ENCODE measurements at regions not wholly inside any gene's neighbourhood (a gene's known extent, or its start where the extent isn't known, plus 50 kb on each side); places are given as distances from the start of the nearest gene placed in this dataset.

DNA sequence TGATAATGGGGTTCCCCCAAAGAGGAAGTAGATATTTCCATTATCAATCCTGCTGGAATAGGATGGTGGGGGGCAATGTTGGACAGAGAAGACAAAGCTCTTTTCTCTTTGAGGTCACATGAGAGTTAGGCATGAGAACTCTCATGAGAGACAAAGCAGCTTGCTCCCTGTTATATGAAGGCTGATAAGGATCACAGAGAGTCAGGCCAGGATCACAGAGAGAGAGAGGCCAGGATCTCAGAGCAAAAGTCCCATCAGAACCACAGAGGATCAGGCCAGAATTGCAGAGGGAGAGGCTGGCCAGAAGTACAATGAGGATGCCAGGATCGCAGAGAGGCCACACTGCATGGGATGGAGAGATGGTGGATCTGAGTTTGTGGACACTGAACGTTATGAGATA, 457.1 kb downstream of the LPIN1 start:
- no peak for DNase-seq (ENCODE audit: low read depth)

DNA sequence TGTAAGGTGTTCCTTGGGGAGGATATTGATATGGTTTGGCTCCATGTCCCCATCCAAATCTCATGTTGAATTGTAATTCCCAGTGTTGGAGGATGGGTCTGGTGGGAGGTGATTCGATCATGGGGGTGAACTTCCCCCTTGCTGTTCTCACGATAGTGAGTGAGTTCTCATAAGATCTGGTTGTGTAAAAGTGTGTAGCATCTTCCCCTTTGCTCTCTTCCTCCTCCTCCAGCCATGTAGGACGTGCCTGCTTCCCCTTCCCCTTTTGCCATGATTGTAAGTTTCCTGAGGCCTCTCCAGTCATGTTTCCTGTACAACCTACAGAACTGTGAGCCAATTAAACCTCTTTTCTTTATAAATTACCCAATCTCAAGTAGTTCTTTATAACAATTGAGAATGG, 458.7 kb downstream of the LPIN1 start:
- DNase-seq (ENCODE audit: low read depth), result no peak

DNA sequence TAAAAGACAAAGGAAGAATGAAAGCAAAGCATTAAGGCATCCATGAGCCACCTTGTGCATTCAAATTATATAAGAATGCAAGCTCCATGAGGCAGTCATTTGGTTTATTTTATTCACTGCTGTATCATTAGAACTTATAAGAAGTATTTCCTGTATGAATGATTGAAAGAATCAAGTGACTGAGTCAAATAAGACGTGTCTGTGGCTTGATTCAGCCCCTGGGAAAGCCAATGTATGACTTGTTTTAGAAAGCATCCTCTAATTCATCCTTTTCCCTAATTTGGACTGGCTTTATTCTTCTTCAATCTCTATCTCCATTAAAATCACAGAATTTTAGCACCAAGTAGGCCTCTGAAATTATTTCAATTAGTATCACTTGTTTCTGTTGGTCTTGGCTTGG, 461.1 kb downstream of the LPIN1 start:
- DNase-seq (ENCODE audit: low read depth), result no peak

DNA sequence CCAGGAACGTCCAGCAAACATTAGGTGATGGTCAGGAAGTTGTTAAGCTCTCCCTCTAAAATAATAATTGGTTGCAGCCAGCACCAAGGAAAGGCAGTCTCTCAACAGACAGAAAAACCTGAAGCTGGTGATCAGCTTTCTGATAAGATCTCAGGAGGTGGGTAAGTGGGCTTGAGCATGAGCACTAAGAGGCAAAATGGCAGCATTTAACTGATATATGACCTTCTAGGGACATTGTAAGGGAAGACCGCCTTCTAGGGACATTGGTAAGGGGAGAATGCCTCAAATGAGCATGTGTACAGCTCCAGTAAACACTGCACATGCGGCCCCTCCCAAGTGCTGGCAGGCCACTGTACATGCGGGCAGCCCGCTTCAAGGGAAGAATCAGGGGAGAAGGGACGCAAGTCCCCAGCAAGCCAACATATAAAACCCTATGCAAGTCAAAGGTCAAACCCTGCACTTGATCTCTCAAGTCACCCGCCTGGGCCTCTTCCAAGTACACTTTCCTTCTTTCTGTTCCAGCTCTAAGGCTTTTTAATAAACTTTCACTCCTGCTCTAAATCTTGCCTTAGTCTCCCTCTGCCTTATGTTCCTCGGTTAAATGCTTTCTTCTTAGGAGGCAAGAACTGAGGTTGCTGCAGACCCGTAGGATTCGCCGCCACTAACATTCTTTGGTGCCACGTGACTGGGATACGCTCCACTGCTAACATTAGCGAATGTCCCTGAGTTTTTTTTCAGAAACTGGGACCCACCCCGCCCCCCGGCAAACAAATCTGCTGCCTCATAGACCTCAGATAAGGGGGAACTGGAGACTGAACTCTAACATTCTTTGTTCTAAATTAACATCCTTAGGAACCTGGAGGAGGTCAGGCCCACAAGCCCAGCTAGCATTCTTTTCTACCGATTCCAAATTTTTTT, 463.8 kb downstream of the LPIN1 start:
- no peak for DNase-seq (ENCODE audit: low read depth)

DNA sequence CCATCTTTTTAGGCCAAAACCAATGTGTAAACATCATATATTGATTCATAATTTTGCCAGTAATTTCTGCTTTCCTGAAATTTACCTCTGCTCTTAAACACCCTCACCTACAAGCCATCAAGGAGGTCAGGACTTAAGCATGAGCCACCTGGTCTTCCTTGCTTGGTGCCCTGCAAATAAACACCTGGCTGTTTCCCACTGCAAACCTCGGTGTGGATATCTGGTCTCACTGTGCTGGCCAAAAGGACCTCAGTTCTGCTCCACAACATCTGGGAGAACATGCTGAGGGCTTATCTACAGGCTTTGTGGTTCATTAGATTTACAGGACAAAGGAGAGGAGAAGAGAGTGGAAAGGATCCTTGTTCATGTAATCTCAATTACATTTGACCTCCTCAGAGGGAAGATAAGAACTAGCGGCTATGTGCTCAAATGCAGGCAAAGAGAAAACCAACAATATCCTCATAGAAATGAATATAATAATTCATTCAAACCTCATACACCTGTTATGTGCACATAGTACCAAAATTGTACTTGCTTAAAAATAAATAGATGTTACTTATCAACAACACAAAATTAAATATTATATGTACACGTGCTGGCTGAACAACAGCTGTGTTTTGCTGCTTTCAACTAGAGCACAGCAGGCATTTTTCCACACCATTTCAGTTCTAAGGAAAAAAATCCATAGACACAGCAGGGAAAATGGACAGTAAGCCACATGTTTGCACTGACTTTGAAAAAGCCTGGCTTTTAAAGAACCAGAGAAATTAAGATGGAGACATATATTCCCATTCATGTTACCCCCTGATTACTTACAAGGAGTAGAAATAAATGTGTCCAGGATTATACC, 465.1 kb downstream of the LPIN1 start:
- no peak for DNase-seq (ENCODE audit: low read depth)

DNA sequence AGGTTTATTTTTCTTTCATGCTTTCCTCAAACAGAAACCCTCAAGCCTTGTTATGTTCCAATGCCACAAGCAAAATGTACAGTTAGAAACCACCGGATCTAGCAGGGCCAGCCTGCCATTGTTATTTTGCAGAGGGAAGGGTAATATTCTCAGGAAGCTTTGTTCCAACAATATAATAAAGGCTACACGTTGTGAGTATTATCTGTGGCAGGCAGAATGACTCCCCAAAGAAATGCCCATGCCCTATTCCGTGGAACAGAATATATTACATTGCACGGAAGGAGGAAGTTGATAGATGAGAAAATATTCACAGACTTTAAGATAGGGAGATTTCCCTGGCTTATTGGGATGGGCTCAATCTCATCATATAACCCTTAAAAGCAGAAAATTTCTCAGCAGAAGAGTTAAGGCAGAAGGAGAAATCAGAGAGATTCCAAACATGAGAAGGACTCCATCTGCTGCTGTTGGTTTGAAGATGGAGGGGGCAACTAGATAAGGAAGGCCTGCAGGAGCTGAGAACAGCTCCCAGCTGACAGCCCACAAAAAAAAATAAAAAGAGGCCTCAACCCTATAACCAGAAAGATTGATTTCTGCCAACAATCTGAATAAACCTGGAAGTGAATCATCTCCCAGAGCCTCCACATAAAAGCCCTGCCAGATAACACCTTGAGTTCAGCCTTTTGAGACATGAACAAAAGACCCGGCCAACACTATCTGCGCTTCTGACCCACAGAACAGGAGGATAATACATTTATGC, 466.6 kb downstream of the LPIN1 start:
- DNase-seq (ENCODE audit: low read depth), result no peak

DNA sequence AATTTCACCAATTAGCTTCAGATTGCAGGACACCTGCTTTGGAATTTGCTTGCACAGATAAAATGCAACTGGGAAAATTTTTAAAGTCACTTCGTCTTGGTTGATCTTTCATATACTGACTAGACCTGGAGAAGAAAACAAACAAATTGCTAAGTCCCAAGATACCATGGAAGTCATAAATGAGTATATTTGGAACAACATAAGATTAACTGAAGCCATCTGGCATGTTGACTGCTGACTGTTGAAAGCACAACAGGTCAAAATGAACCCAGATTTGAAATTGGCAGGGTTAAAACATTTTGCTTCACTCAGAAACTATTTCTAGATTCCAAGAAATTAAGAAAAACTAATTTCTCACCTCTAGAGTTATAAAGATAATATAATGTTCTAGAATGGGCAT, 470.7 kb downstream of the LPIN1 start:
- no peak for DNase-seq (ENCODE audit: low read depth)

DNA sequence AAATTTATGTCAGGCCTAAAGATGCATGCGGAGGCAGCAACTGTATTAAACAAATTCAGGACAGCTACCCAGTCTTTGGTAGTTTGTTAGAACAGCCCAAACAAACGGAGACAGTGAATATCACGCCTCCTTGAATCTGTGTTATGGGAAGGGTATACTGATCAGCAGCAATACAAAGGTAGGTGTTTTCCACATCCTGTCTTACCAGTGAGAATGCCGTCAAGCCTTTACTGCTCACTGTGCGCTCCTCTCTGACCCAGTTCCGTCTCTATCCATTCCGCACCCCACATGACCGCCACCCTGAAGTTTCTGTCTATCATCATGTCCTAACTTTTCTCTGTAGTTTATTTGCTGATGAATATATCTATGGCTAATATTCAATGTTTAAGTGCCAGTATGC, 473.3 kb downstream of the LPIN1 start:
- no peak for DNase-seq (ENCODE audit: low read depth)

DNA sequence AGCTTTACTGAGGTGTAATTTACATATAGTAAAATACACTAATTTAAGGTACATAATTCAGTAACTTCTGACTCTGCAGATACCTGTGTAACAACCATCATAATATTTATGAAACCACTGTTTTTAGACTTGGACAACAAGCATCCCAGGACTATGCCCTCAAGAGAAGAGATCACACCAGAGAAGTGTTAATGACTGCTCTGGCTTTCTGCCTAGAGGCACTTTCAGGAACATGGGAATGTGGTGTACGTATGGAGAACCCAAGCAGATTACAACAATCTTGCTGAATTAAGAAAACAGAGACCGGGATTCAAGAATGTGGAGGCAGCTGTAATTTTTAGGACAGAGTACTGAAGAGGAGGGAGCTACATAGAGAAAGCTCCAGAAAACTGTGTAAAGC, 475.2 kb downstream of the LPIN1 start:
- no peak for DNase-seq (ENCODE audit: low read depth)

DNA sequence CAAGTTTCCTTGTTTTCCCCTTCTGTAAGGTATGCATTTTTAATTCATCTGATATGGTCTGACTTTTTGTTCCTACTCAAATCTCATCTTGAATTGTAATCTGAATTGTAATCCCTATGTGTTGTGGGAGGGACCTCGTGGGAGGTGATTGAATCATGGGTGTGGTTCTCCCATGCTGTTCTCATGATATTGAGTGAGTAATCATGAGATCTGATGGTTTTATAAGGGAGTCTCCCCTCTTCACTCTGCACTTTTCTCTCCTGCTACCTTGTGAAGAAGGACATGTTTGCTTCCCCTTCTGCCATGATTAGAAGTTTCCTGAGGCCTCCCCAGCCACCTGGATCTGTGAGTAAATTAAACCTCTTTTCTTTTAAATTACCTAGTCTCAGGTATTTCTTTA, 476.1 kb downstream of the LPIN1 start:
- no peak for DNase-seq (ENCODE audit: low read depth)

DNA sequence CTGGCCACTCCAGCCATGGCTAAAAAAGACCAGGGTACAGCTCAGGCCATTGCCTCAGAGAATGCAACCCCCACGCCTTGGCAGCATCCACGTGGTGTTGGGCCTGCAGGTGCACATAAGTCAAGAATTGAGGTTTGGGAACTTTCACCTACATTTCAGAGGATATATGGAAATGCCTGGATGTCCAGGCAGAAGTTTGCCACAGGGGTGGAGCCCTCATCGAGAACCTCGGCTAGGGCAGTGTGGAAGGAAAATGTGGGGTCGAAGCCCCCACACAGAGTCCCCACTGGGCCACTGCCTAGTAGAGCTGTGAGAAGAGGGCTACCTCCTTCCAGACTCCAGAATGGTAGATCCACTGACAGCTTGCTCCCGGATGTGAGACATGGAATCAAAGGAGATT, 477.3 kb downstream of the LPIN1 start:
- DNase-seq (ENCODE audit: low read depth), result no peak

DNA sequence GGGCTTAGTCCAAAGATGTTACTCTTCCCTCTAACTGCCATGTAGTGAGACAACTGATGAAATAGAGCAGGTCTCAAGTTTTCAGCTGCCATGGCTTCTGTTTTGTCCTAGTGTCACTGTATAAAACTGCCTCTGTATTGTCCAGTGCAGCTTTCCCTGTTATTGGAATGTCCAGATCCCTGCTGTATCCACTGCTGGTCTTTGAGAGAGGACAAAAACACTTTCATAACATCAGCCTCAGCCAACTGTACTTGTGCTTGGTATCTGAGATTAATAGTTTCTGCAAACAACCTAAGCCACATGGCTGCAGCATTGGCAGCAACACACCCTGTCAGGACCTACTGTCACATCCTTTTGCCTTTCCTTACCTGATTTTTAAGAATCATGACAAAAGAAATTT, 480.2 kb downstream of the LPIN1 start:
- DNase-seq (ENCODE audit: low read depth), result no peak

DNA sequence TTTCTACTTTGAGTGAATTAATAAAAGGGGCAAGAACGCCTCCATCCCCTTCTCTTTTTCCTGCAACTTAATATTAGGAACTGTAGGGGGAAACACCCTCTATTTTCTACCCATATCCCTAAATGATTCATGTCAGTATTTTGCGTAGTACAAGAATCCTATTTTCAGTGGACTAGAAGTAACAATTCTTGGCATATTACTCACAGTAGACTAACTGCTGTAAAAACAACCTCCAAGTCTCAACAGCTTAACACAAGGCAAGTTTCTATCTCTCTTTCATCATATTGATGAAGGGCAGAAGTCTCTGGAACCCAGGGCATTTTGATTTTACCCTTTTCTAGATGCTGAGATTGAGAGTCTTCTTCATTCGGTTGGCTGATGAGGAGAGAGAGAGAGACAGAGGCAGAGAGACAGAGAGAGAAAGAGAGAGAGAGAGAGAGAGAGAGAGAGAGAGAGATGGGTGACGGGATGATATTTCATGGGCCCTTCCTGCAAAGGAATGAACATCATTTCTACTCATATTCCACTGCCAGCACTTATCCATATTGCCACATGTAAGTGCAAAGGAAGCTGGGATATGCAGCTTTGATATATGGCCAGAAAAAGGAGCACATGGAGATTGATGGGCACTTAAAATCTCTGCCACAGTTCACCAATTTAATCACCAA, 481.6 kb downstream of the LPIN1 start:
- DNase-seq (ENCODE audit: low read depth), result peak; percentile 67

DNA sequence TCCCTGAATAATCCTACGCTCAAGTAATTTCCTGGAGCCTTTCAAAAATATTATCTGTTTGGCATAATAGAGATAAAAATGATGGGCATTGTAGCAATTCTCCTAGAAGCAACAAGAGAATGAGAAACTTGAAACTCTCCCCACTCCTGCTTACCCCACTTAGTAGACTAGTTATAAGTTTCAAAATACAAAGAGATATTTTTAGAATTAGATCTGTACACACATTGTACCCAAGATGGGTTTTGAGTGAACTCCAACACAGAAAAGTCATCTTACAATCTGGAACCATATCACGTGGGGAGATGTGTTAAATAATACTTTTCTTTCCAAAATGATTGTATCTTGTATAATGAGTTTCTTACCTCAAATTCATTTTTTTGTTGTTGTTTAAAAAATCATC, 484.9 kb downstream of the LPIN1 start:
- DNase-seq (ENCODE audit: low read depth), result no peak

DNA sequence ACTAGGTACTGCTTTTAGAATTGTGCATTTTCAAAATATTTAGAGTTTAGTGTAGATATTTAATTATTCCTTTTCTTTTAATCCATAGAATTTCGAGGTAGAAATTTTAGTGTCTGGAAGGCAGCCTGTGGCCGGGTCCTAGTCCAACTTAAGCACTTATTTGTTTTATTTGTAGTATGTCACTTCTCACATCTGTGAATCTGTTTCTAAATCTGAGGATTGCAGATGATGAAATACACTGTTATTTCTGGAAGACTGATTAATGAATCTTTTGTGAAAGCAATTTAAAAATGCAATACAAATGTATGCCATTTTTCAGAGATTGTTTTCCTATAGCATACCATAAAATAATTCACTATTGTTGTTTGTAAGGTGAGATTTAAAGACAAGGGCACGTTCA, 483.9 kb upstream of the TRIB2 start:
- DNase-seq (ENCODE audit: low read depth), result no peak

DNA sequence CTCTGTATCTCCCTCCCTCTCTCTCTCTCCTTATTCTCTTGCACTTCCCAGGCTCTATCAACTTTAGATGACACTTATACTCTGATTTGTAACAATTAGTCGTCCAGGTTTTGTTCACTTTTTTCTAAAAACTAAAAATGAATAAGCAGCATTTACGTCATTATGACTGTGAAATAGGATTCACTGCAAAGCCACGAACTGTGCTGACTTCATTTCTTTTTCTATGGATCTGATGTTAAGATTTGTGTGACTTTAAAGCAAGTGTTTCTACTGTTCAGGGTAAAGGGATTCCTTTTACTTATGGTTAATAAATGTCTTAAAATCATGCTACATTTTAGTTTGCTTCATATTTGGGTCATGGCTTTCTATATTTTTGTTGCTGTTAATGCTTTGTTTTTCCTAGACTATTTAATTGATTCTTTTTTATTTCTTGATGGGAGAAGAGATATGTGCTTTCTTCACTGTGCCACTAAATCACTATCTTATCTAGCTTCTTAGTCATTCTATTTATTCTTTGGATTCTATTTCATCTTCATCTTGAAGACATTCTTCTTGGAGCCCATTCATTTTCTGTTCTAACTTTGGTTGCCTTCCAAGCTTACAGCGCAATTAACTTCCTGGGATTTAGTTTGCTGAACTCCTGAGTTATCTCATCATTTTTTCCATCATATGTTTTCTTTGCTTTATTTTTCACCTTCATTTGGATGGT, 480.4 kb upstream of the TRIB2 start:
- DNase-seq (ENCODE audit: low read depth), result no peak

DNA sequence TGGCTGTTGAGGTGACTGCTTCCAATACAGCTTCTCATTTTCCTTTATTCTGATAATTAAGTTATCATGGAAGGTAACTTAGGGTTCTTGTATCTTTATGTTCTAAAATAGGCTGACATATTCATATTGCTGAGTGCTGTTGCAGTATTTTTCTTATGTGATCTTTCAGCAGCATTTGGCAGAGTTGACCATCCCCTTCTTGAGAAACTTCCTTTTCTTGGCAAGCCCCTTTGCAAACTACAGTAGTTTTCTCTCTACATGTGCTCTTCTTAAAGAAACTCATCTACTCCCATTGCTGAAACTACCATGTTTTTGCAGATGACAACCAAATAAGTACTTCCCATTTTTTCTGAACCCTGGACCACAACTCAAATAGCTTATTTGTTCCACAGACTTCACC, 476.5 kb upstream of the TRIB2 start:
- DNase-seq (ENCODE audit: low read depth), result no peak

DNA sequence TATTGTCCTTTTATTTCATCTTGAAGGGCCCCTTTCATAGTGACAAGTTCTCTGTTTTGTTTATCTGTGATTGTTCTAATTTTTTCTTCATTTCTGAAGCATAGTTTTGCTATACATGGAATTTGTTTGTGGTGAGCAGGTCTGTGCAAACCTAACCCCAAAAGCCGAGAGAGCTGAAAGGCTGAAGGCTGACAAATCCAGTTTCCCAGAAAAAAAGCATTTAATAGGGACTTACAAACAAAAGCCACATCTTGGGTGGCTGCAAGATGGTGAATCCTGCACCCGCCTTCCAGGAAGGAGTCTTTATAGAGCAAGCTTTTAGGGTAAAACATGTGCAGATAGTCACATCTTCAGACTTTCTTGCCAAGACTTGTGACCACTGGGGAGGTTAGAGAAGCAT, 473.4 kb upstream of the TRIB2 start:
- no peak for DNase-seq (ENCODE audit: low read depth)

DNA sequence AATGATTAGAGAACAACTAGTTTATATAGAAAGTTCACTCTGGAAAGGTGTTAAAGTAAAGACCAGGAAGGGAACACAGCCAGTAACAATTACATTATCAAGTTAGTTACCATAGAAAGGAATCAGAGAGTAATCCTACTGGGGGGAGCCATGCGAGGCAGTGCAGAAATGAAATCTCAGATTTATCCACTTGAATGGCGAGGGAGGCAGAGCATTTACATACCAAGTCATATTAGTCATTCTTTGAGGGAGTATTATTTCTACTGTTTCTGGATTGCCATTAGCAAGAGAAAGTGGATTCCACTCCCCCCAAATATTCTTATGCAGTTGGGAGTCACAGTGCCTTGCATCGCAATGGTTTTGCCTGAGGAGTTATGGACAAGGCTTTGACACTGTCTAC, 472.7 kb upstream of the TRIB2 start:
- DNase-seq (ENCODE audit: low read depth), result no peak

DNA sequence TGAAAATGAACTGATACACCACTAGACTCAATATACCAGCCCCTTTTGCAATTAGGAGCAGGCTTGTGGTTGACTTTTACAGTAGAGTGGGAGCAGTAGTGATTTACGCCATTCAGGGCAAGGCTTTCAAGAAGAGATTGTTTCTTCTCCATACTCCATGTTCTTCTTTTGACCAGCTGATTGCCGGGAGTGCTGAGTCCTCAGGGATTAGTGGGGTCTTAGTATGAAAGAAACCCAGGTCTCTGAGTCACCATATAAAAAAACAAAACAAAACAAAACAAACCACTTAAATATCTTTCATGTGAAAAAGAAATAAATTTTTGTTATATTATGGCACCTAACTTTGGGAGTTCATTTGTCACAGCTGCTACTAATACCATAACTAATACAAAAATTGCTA, 465.6 kb upstream of the TRIB2 start:
- DNase-seq (ENCODE audit: low read depth), result no peak

DNA sequence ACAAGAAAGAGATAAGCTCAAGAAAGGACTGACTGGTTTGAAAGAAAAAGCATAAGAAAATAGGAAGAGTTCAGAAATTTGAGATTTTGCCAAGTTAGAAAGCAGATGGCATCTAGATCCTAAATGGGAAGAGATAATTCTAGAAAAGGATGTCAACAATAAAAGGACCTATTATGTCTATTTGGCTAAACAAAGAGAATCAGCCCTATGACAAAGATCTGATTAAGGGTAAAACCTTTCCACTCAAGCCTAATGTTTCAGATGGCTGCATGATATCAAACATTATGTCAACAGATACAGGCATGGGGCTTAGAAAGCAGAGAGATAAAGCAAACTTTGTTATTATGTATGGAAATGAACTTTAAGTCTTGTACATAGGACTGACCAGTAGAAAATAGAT, 465.0 kb upstream of the TRIB2 start:
- DNase-seq (ENCODE audit: low read depth), result no peak
